Chondrocyte (in vitro differentiated cells): ENCODE measurements at regions not wholly inside any gene's neighbourhood (a gene's known extent, or its start where the extent isn't known, plus 50 kb on each side); places are given as distances from the start of the nearest gene placed in this dataset.

ENCODE experiments used
- DNase-seq: peaks from one replicate; pipeline ENCODE4 v3.0.0; 2021; ENCODE audit warnings: mixed read lengths, low spot score
- H3K27ac Mint-ChIP-seq: one replicate; pipeline ENCODE4 v1.8.0; 2021; ENCODE audit warnings: mild to moderate bottlenecking, moderate library complexity, mixed read lengths; ENCODE audit not compliant: unreplicated experiment
- H3K27me3 Mint-ChIP-seq: 2 replicates; pipeline ENCODE4 v1.8.0; 2021; ENCODE audit warnings: low read depth, mixed read lengths
- H3K36me3 Mint-ChIP-seq: 2 replicates; pipeline ENCODE4 v1.8.0; 2021; ENCODE audit warnings: low read depth, mixed read lengths
- H3K4me1 Mint-ChIP-seq: 2 replicates; pipeline ENCODE4 v1.8.0; 2021; ENCODE audit warnings: low read depth, mild to moderate bottlenecking, mixed read lengths
- H3K4me3 Mint-ChIP-seq: one replicate; pipeline ENCODE4 v1.8.0; 2021; ENCODE audit warnings: mild to moderate bottlenecking, moderate library complexity, mixed read lengths; ENCODE audit not compliant: unreplicated experiment
- H3K9me3 Mint-ChIP-seq: 2 replicates; pipeline ENCODE4 v1.8.0; 2021; ENCODE audit warnings: low read depth, mixed read lengths
- CTCF ChIP-seq: fragments of 200-600 bp; sonication (generic); IDR thresholded peaks from 2 replicates; pipeline ENCODE4 v1.5.0; 2021; ENCODE audit warnings: antibody characterized with exemption, mild to moderate bottlenecking, moderate library complexity

GRCh38 chr3:117656391-117656790 lies 946.8 kb downstream of the TUSC7 start:
- no peak for TF ChIP-seq CTCF
- peaks cover 19% of the 10 kb centered on the region for H3K4me1 Mint-ChIP-seq
- H3K27me3 Mint-ChIP-seq = peaks cover 2% of the 10 kb centered on the region
- H3K36me3 Mint-ChIP-seq = no peaks in the 10 kb centered on the region
- no peak overlapping the region for H3K4me3 Mint-ChIP-seq
- H3K9me3 Mint-ChIP-seq = peaks cover 3% of the 10 kb centered on the region
- H3K27ac Mint-ChIP-seq = no peak overlapping the region
- DNase-seq = no peak

- no peak overlapping the region for H3K27ac Mint-ChIP-seq
- TF ChIP-seq CTCF = no peak
- peaks cover 2% of the 10 kb centered on the region for H3K27me3 Mint-ChIP-seq
- H3K4me3 Mint-ChIP-seq = no peak overlapping the region
- H3K9me3 Mint-ChIP-seq = peaks cover 3% of the 10 kb centered on the region
- no peaks in the 10 kb centered on the region for H3K36me3 Mint-ChIP-seq
- DNase-seq = no peak
- peaks cover 25% of the 10 kb centered on the region for H3K4me1 Mint-ChIP-seq
Measured at GRCh38 chr3:117657278-117657677, 947.7 kb downstream of the TUSC7 start.

GRCh38 chr3:117660941-117661817 lies 951.6 kb downstream of the TUSC7 start:
- no peak for TF ChIP-seq CTCF
- Mint-ChIP-seq H3K27me3 (peaks cover 2% of the 10 kb centered on the region), H3K4me3 (no peak overlapping the region), H3K27ac (peak overlapping the region; percentile 18), H3K36me3 (no peaks in the 10 kb centered on the region), H3K4me1 (peaks cover 24% of the 10 kb centered on the region), H3K9me3 (no peaks in the 10 kb centered on the region)
- no peak for DNase-seq

- H3K4me3 Mint-ChIP-seq = no peak overlapping the region
- peaks cover 24% of the 10 kb centered on the region for H3K4me1 Mint-ChIP-seq
- peaks cover 2% of the 10 kb centered on the region for H3K27me3 Mint-ChIP-seq
- no peak for TF ChIP-seq CTCF
- no peaks in the 10 kb centered on the region for H3K36me3 Mint-ChIP-seq
- H3K27ac Mint-ChIP-seq = no peak overlapping the region
- DNase-seq = no peak
- no peaks in the 10 kb centered on the region for H3K9me3 Mint-ChIP-seq
Measured at GRCh38 chr3:117661818-117662095, 952.2 kb downstream of the TUSC7 start.

- Mint-ChIP-seq H3K4me1 (peaks cover 23% of the 10 kb centered on the region), H3K36me3 (no peaks in the 10 kb centered on the region), H3K9me3 (no peaks in the 10 kb centered on the region), H3K27me3 (peaks cover 9% of the 10 kb centered on the region), H3K27ac (no peak overlapping the region), H3K4me3 (no peak overlapping the region)
- DNase-seq = no peak
- TF ChIP-seq CTCF = no peak
Measured at GRCh38 chr3:117665296-117665695, 955.7 kb downstream of the TUSC7 start.
